ENCODE measurements at regions not wholly inside any gene's neighbourhood (a gene's known extent, or its start where the extent isn't known, plus 50 kb on each side); places are given as distances from the start of the nearest gene placed in this dataset.

DNA sequence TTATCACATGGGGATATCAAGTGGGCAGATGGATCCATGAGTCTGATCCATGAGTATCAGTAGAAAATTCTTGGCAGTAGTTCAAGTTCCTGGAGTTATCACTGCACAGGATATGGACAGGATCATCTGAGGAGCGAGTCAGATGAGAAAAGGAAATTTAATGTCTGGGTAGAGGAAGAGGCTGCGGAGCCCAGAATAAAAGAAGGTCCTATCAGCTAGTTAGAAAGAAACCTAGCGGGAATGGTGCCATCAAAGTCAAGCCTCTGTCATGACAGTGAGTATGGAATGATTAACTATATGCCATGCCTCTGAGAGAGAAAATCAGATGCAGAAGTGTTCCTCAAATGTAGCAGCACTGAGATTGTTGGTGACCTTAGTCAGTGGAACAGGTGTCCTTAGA, 248.1 kb downstream of the PIK3R1 start:
- no peak for DNase-seq (ENCODE audit: low read depth)
- H3K4me3 ChIP-seq (ENCODE audit: low read depth, low read length) = no peak overlapping the region
- no peaks in the 10 kb centered on the region for H3K27me3 ChIP-seq (ENCODE audit: control insufficient read depth, insufficient read depth, low read length)
- no peak for FAIRE-seq
- H3K36me3 ChIP-seq (ENCODE audit: control insufficient read depth, insufficient read depth, low read length) = no peaks in the 10 kb centered on the region
- TF ChIP-seq, protein P1, sequence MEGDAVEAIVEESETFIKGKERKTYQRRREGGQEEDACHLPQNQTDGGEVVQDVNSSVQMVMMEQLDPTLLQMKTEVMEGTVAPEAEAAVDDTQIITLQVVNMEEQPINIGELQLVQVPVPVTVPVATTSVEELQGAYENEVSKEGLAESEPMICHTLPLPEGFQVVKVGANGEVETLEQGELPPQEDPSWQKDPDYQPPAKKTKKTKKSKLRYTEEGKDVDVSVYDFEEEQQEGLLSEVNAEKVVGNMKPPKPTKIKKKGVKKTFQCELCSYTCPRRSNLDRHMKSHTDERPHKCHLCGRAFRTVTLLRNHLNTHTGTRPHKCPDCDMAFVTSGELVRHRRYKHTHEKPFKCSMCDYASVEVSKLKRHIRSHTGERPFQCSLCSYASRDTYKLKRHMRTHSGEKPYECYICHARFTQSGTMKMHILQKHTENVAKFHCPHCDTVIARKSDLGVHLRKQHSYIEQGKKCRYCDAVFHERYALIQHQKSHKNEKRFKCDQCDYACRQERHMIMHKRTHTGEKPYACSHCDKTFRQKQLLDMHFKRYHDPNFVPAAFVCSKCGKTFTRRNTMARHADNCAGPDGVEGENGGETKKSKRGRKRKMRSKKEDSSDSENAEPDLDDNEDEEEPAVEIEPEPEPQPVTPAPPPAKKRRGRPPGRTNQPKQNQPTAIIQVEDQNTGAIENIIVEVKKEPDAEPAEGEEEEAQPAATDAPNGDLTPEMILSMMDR (IDR thresholded peaks at IDR 0.05; ENCODE audit: insufficient read depth, low read length, severe bottlenecking) = no peak

DNA sequence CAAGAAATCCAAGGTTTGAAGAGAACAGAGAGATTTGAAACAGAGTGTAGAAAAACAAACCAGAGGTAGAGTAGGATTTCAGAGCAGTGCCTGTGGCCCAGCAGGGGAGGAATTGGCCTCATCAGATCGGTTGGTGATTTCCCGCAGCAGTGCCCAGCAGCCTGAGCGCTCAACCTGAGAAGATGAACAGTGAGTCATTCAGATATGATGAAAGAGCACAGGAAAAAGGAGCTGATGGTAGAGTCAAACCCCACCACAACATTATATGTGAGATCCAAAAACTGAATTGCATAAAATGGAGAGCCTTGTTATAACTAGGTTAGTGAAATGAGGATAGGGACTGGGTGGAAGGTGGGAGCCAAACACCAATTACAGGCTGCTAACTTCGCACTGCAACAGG, 248.9 kb downstream of the PIK3R1 start:
- H3K27me3 ChIP-seq (ENCODE audit: control insufficient read depth, insufficient read depth, low read length) = no peaks in the 10 kb centered on the region
- TF ChIP-seq, protein P1 (IDR thresholded peaks at IDR 0.05; ENCODE audit: insufficient read depth, low read length, severe bottlenecking) = no peak

DNA sequence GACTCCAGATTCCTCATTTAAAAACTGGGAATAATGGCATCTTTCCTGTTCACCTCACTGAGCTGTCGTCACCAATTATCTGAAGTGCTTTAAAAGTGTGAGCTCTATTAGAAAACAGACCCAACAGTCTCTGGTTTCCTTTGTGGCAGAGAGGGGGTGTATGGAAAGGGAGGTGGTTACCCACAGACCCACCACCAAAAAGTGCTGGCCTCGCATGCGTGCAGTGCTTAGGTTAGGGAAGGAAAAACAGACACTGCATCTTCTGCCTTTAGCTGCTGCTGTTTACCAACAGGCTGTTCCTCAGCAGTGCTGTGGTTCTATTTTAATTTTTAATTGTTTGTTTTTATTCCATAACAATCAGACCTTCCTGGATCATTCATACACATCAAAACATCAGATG, 249.6 kb downstream of the PIK3R1 start:
- DNase-seq (ENCODE audit: low read depth) = no peak
- TF ChIP-seq, protein P1 (IDR thresholded peaks at IDR 0.05; ENCODE audit: insufficient read depth, low read length, severe bottlenecking) = no peak
- Histone ChIP-seq H3K27me3 (ENCODE audit: control insufficient read depth, insufficient read depth, low read length) (no peaks in the 10 kb centered on the region), H3K4me3 (ENCODE audit: low read depth, low read length) (no peak overlapping the region), H3K36me3 (ENCODE audit: control insufficient read depth, insufficient read depth, low read length) (no peaks in the 10 kb centered on the region)
- FAIRE-seq = no peak

More for the DNA sequence above, 248.9 kb downstream of the PIK3R1 start:
- FAIRE-seq (no peak), DNase-seq (ENCODE audit: low read depth) (peak; percentile 71)
- H3K36me3 ChIP-seq (ENCODE audit: control insufficient read depth, insufficient read depth, low read length) = no peaks in the 10 kb centered on the region
- H3K4me3 ChIP-seq (ENCODE audit: low read depth, low read length) = no peak overlapping the region

DNA sequence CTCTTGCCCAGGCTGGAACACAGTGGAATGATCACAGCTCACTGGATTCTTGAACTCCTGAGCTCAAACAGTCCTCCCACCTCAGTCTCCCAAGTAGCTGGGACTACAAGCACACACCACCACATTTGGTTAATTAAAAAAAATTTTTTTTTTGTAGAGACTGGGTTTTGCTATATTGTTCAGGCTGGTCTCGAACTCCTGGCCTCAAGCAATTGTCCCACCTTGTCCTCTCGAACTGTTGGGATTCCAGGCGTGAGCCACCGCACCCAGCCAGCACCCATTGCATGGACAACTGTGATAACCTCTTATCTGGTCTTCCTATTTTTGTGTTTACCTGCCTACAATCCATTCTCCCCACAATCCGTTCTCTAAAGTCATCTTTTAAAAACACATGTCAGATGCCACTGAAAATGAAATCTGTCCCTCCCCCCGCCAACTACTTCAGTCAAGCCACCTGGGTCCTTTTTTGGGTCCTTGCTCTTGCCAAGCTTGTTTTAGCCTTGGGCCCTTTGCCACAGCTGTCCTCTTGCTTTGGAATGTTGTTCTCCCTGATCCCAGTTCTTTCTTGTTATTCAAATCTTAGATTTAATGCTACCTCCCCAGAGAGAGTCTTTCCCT, 250.5 kb downstream of the PIK3R1 start:
- TF ChIP-seq, protein P1 (IDR thresholded peaks at IDR 0.05; ENCODE audit: insufficient read depth, low read length, severe bottlenecking) = no peak
- Histone ChIP-seq H3K27me3 (ENCODE audit: control insufficient read depth, insufficient read depth, low read length) (no peaks in the 10 kb centered on the region), H3K36me3 (ENCODE audit: control insufficient read depth, insufficient read depth, low read length) (no peaks in the 10 kb centered on the region), H3K4me3 (ENCODE audit: low read depth, low read length) (no peak overlapping the region)
- FAIRE-seq (no peak), DNase-seq (ENCODE audit: low read depth) (no peak)

DNA sequence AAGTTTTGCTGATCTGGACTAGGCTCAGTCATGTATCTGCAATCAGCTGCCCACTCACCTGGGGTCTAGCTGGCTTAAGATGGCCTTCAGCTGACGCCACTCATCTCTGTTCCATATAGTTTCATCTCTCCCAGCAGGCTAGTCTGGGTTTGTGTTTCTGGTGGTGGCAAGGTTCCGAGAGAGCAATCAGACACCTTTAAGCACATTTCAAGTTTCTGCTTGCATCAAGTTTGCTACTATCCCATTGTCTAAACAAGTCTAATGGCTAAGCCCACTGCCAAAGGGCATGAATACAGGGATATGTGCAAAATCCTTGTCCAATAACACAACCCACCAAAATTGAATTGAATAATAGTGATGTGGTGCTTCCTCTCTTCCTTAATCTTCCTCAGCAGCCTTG, 251.7 kb downstream of the PIK3R1 start:
- H3K4me3 ChIP-seq (ENCODE audit: low read depth, low read length) = no peak overlapping the region
- DNase-seq (ENCODE audit: low read depth) = peak; percentile 35
- H3K36me3 ChIP-seq (ENCODE audit: control insufficient read depth, insufficient read depth, low read length) = no peaks in the 10 kb centered on the region
- TF ChIP-seq, protein P1 (IDR thresholded peaks at IDR 0.05; ENCODE audit: insufficient read depth, low read length, severe bottlenecking) = no peak
- FAIRE-seq = no peak
- H3K27me3 ChIP-seq (ENCODE audit: control insufficient read depth, insufficient read depth, low read length) = no peaks in the 10 kb centered on the region

DNA sequence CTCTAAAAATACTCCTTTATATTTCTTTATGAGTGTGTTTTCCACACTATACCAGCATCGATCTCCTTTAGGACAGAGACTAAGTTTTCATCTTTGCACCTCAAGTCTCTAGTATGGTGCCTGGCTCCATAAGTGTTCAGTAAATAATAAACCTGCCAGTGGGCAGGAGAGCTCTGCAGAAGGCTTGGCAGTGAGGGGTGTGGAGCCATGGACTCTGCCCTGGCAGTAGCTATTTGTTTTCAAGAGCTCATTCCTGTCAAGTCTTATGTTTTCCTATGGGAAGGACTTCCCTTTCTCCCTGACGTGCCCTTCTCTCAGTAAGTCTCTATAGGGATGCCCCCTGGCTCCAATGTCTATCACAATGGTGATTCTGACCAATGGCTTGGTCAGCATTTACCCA, 252.2 kb downstream of the PIK3R1 start:
- Histone ChIP-seq H3K27me3 (ENCODE audit: control insufficient read depth, insufficient read depth, low read length) (no peaks in the 10 kb centered on the region), H3K4me3 (ENCODE audit: low read depth, low read length) (no peak overlapping the region), H3K36me3 (ENCODE audit: control insufficient read depth, insufficient read depth, low read length) (no peaks in the 10 kb centered on the region)
- no peak for FAIRE-seq
- TF ChIP-seq, protein P1 (IDR thresholded peaks at IDR 0.05; ENCODE audit: insufficient read depth, low read length, severe bottlenecking) = no peak
- DNase-seq (ENCODE audit: low read depth) = no peak

Data from bronchial epithelial cell (primary cell).